BJ (cell line): ENCODE measurements at regions not wholly inside any gene's neighbourhood (a gene's known extent, or its start where the extent isn't known, plus 50 kb on each side); places are given as distances from the start of the nearest gene placed in this dataset.

ENCODE experiments used
- CTCF ChIA-PET: fragments of 350-600 bp; formaldehyde crosslinking; extraction: SDS; loops from one replicate; lab custom pipeline; 2021; ENCODE audit warnings: antibody characterized with exemption, inconsistent platforms; lab: Yijun Ruan, JAX
- POLR2A ChIA-PET: fragments of 300-600 bp; sonication (Branson Sonifier 250); formaldehyde crosslinking; extraction: SDS; loops from one replicate; lab custom pipeline; 2021; ENCODE audit warnings: antibody characterized with exemption; lab: Charles Lee
- DNase-seq: peaks from one replicate; pipeline ENCODE4 v3.0.0-alpha.2; 2011; ENCODE audit warnings: low read depth
- H3K27me3 ChIP-seq: 2 replicates; pipeline ENCODE4 v1.6.0; 2011; ENCODE audit warnings: low read length; ENCODE audit not compliant: control insufficient read depth, insufficient read depth
- H3K36me3 ChIP-seq: 2 replicates; pipeline ENCODE4 v1.5.1; 2011; ENCODE audit warnings: low read length; ENCODE audit not compliant: control insufficient read depth, insufficient read depth
- H3K4me3 ChIP-seq: 2 replicates; pipeline ENCODE4 v1.5.1; 2011; ENCODE audit warnings: low read depth, mild to moderate bottlenecking, control low read depth, low read length
- CTCF ChIP-seq: IDR thresholded peaks from 2 replicates; pipeline ENCODE4 v1.5.1; 2011; ENCODE audit warnings: low read depth, mild to moderate bottlenecking, control low read depth, inconsistent platforms, low read length, moderate library complexity; ENCODE audit not compliant: insufficient read depth

DNA sequence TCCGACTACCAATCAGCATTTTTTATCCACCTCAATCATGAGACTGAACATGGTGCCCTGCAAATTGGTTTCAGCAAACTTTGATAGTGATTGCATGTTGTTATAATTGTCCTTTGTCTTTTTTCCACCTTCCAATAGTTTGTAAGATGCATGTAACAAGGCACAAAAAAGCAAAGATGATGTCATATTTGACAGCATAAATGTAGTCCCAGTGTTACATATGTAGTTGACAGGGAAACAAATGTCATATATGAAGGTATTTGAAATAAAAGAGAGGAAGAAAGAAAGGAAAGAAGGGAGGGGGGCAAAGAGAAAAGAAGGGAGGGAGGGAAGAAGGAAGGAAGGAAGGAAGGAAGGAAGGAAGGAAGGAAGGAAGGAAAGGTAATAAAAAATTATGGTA lies 441.7 kb upstream of the CPEB2 start:
- CTCF ChIA-PET: no interaction called here
- no peak for DNase-seq
- Histone ChIP-seq H3K27me3 (no peaks in the 10 kb centered on the region), H3K4me3 (no peak overlapping the region), H3K36me3 (no peaks in the 10 kb centered on the region)
- POLR2A ChIA-PET: no interaction called here
- TF ChIP-seq CTCF: no peak

DNA sequence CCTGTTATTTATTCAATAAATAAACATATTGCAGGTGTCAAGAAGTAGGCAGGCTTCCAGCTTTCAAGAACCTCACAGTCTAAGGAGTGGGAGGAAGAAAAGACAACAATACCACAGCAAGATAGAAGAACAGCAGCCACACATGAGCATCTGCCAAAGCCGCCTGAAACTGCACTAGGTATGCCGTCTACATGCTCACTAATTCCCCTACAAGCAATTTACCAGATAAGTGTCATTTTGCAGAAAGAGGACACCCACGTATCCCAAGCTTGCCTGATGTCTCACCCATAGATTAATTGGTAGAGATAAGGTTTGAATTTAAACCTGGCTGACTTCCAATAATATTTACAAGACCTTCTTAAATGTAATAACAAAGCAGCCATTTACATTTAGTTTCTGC lies 439.4 kb upstream of the CPEB2 start:
- no peak for TF ChIP-seq CTCF
- ChIA-PET CTCF (interaction anchor here (1.0 kb wide), 1 partner anchor 15 kb away, joined by 3 read pairs; no protein-coding TSS in a partner anchor), POLR2A (no interaction called here)
- H3K27me3 ChIP-seq: no peaks in the 10 kb centered on the region
- H3K36me3 ChIP-seq: no peaks in the 10 kb centered on the region
- no peak overlapping the region for H3K4me3 ChIP-seq
- DNase-seq: no peak

GRCh38 chr4:14564281-14564680 lies 438.0 kb upstream of the CPEB2 start:
- POLR2A ChIA-PET: no interaction called here
- Histone ChIP-seq H3K36me3 (no peaks in the 10 kb centered on the region), H3K27me3 (no peaks in the 10 kb centered on the region), H3K4me3 (no peak overlapping the region)
- CTCF ChIA-PET: no interaction called here
- DNase-seq: no peak
- no peak for TF ChIP-seq CTCF

GRCh38 chr4:14566518-14566917 lies 435.8 kb upstream of the CPEB2 start:
- H3K27me3 ChIP-seq: no peaks in the 10 kb centered on the region
- CTCF ChIA-PET: no interaction called here
- POLR2A ChIA-PET: no interaction called here
- no peak for DNase-seq
- H3K36me3 ChIP-seq: no peaks in the 10 kb centered on the region
- no peak overlapping the region for H3K4me3 ChIP-seq
- no peak for TF ChIP-seq CTCF

DNA sequence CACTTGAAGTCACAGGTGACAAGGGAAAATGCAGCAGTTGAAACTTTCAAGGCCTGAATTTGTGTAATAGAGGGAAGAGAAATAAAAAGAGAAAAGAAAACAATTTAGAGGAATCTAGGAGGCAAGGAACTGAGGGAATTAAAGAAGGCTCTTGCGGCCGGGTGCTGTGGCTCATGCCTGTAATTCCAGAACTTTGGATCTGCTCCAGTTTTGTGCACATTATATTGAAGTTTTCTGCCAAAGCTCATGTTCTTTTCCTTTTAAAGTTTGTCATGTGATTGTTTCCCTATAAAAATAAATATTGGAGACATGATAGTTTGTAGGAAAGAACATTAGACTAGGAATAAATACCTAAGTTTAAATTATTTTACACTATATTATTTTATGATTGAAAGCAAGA lies 433.9 kb upstream of the CPEB2 start:
- Histone ChIP-seq H3K27me3 (no peaks in the 10 kb centered on the region), H3K36me3 (no peaks in the 10 kb centered on the region), H3K4me3 (no peak overlapping the region)
- ChIA-PET CTCF (no interaction called here), POLR2A (no interaction called here)
- no peak for DNase-seq
- TF ChIP-seq CTCF: no peak
